ENCODE measurements at regions not wholly inside any gene's neighbourhood (a gene's known extent, or its start where the extent isn't known, plus 50 kb on each side); places are given as distances from the start of the nearest gene placed in this dataset.

GRCh38 chr1:223019256-223019655, 123.8 kb downstream of the TLR5 start:
- TF ChIP-seq ZNF274 (IDR thresholded peaks at IDR 0.05; ENCODE audit: low read depth, low read length) (no peak), SUZ12 (IDR thresholded peaks at IDR 0.05; ENCODE audit: extremely low read depth, insufficient read depth, insufficient read length) (no peak)
